SK-N-SH (cell line): ENCODE measurements at regions not wholly inside any gene's neighbourhood (a gene's known extent, or its start where the extent isn't known, plus 50 kb on each side); places are given as distances from the start of the nearest gene placed in this dataset.

ENCODE experiments used
- ELF1 ChIP-seq: IDR thresholded peaks from 2 replicates; pipeline ENCODE4 v1.4.0; 2012
- EP300 ChIP-seq, 2 experiments: IDR thresholded peaks; 2 replicates each; pipeline versions ENCODE4 v1.4.0 to v1.6.1; 2012; ENCODE audit warnings: borderline replicate concordance in 1 of 2, low read depth in 1 of 2, low read length in 1 of 2
- EZH2phosphoT487 ChIP-seq: fragments of 200-600 bp; sonication (generic); IDR thresholded peaks from 2 replicates; pipeline ENCODE4 v1.6.1; 2017; ENCODE audit warnings: low read depth, mixed run types, mild to moderate bottlenecking, antibody characterized with exemption, moderate library complexity, borderline replicate concordance
- FOXM1 ChIP-seq: IDR thresholded peaks from 2 replicates; pipeline ENCODE4 v1.4.0; 2012; ENCODE audit warnings: low read depth, mild to moderate bottlenecking
- JUND ChIP-seq: IDR thresholded peaks from 2 replicates; pipeline ENCODE4 v1.4.0; 2012
- POLR2AphosphoS5 ChIP-seq: IDR thresholded peaks from 2 replicates; pipeline ENCODE4 v1.6.1; 2012; ENCODE audit warnings: low read depth, low read length
- RFX5 ChIP-seq: IDR thresholded peaks from 2 replicates; pipeline ENCODE4 v1.6.1; 2012; ENCODE audit warnings: mild to moderate bottlenecking, improper control_type of control experiment, low read length
- TF ChIP-seq, protein P1 (sequence below): fragments of 200-600 bp; sonication (generic); IDR thresholded peaks from 2 replicates; pipeline ENCODE4 v1.6.1; 2017; ENCODE audit warnings: antibody characterized with exemption, mild to moderate bottlenecking, moderate library complexity
- TF ChIP-seq, protein P2 (sequence below): IDR thresholded peaks from 2 replicates; pipeline ENCODE4 v1.4.0; 2012; ENCODE audit warnings: low read depth, borderline replicate concordance

DNA sequence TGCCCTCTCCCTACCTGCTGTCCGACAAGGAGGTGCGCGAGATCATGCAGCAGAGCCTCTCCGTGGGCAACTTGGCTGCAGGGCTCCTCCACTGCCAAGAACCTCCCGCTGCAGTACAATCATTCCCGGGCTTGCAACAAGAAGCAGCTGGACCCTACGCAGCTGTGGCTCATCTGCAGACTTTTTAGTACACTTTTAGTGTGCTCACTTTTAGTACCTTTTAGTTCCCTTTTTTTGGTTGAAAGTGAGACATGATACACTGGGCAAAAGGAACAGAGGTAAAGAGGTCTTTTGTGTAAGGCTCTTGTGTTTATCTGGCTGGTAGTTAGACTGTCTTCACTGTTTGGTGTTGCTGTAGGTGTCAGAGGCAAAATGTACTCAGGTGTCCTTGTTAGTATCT is 58.1 kb upstream of the SPTLC1 start:
- TF ChIP-seq, protein P1, sequence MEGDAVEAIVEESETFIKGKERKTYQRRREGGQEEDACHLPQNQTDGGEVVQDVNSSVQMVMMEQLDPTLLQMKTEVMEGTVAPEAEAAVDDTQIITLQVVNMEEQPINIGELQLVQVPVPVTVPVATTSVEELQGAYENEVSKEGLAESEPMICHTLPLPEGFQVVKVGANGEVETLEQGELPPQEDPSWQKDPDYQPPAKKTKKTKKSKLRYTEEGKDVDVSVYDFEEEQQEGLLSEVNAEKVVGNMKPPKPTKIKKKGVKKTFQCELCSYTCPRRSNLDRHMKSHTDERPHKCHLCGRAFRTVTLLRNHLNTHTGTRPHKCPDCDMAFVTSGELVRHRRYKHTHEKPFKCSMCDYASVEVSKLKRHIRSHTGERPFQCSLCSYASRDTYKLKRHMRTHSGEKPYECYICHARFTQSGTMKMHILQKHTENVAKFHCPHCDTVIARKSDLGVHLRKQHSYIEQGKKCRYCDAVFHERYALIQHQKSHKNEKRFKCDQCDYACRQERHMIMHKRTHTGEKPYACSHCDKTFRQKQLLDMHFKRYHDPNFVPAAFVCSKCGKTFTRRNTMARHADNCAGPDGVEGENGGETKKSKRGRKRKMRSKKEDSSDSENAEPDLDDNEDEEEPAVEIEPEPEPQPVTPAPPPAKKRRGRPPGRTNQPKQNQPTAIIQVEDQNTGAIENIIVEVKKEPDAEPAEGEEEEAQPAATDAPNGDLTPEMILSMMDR, result no peak
- no peak for TF ChIP-seq RFX5
- no peak for TF ChIP-seq JUND
- no peak for TF ChIP-seq FOXM1
- TF ChIP-seq, protein P2, sequence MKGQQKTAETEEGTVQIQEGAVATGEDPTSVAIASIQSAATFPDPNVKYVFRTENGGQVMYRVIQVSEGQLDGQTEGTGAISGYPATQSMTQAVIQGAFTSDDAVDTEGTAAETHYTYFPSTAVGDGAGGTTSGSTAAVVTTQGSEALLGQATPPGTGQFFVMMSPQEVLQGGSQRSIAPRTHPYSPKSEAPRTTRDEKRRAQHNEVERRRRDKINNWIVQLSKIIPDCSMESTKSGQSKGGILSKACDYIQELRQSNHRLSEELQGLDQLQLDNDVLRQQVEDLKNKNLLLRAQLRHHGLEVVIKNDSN, result no peak
- no peak for TF ChIP-seq POLR2AphosphoS5
- TF ChIP-seq EZH2phosphoT487, result no peak
- no peak for TF ChIP-seq EP300 (IDR thresholded peaks at IDR 0.05; ENCODE audit: borderline replicate concordance in 1 of 2, low read depth in 1 of 2, low read length in 1 of 2)
- TF ChIP-seq ELF1, result no peak
